ENCODE measurements at regions not wholly inside any gene's neighbourhood (a gene's known extent, or its start where the extent isn't known, plus 50 kb on each side); places are given as distances from the start of the nearest gene placed in this dataset.

- TF ChIP-seq PBX3 (IDR thresholded peaks at IDR 0.05) (peak; percentile 93), SMC3 (IDR thresholded peaks at IDR 0.05; ENCODE audit: low read depth, low read length) (peak; percentile 31), JUND (IDR thresholded peaks at IDR 0.05) (peak; percentile 89), FOSL2 (IDR thresholded peaks at IDR 0.05; ENCODE audit: borderline replicate concordance, low read depth) (peak; percentile 65; the same call in 1 of the 2 replicates), SIN3A (IDR thresholded peaks at IDR 0.05; ENCODE audit: borderline replicate concordance, low read depth, low read length) (no peak), TCF12 (IDR thresholded peaks at IDR 0.05) (peak; percentile 98), RAD21 (IDR thresholded peaks at IDR 0.05; ENCODE audit: low read length) (peak; percentile 32), ELF1 (IDR thresholded peaks at IDR 0.05) (0 out of 2 replicates have a peak, but pooled peaks have one; percentile 30), GATA2 (CRISPR knock-in tag; IDR thresholded peaks at IDR 0.05) (no peak), POLR2AphosphoS5 (IDR thresholded peaks at IDR 0.05; ENCODE audit: low read depth, low read length) (peak; percentile 66)
Observed at GRCh38 chr1:234962340-234962989, 166.2 kb downstream of the TOMM20 start (continued).

GRCh38 chr1:234961456-234962339 is 166.9 kb downstream of the TOMM20 start:
- H3K9me3 ChIP-seq, result no peaks in the 10 kb centered on the region
- no peak for DNase-seq
- no peaks in the 10 kb centered on the region for H3K27me3 ChIP-seq (ENCODE audit: insufficient read depth)
- H3K27ac ChIP-seq (ENCODE audit: low read depth in 2 of 2, low read length in 1 of 2), result peak overlapping the region; percentile 91
- 77% methylated on average over 9 of the region's 9 CpGs for WGBS (ENCODE audit: low lambda C conversion rate)
- H3K4me2 ChIP-seq, result peak overlapping the region; percentile 69
- H3F3A ChIP-seq (replicated peaks; ENCODE audit: insufficient read depth), result peaks cover 34% of the 10 kb centered on the region
- no peaks in the 10 kb centered on the region for H3K79me2 ChIP-seq (ENCODE audit: insufficient read depth)
- no peaks in the 10 kb centered on the region for H3K36me3 ChIP-seq (replicated peaks in 1 of 2; ENCODE audit: control insufficient read depth in 1 of 2, insufficient read depth in 2 of 2, low read length in 1 of 2)
- H4K20me1 ChIP-seq (ENCODE audit: insufficient read depth), result no peaks in the 10 kb centered on the region
- ChIA-PET CTCF (interaction anchor here (1.0 kb wide), 2 partner anchors 11 to 15 kb away, joined by 3 read pairs; no protein-coding TSS in a partner anchor), POLR2A (no interaction called here)
- H3K9me2 ChIP-seq, result no peaks in the 10 kb centered on the region
- no peak for TF ChIP-seq YY1 (IDR thresholded peaks at IDR 0.05; ENCODE audit: low read depth)
- no peak for TF ChIP-seq FOXM1 (IDR thresholded peaks at IDR 0.05; ENCODE audit: low read depth)
- no peak for TF ChIP-seq RCOR1 (IDR thresholded peaks at IDR 0.05; ENCODE audit: low read length)
- TF ChIP-seq NFIC (IDR thresholded peaks at IDR 0.05; ENCODE audit: borderline replicate concordance), result peak; percentile 49
- no peak; a peak in 1 of 4 replicates for TF ChIP-seq EP300 (IDR thresholded peaks at IDR 0.05; ENCODE audit: borderline replicate concordance in 1 of 2, low read depth in 1 of 2, low read length in 1 of 2)
- TF ChIP-seq TCF12 (IDR thresholded peaks at IDR 0.05), result peak; percentile 24; the same call in 1 of the 2 replicates
- no peak for TF ChIP-seq FOSL2 (IDR thresholded peaks at IDR 0.05; ENCODE audit: borderline replicate concordance, low read depth)
- H3K4me3 ChIP-seq (ENCODE audit: low read depth in 2 of 2, low read length in 1 of 2), result no peak overlapping the region
- H3K9ac ChIP-seq, result peak overlapping the region; percentile 56; the same call in 1 of the 2 replicates
- H2AFZ ChIP-seq (ENCODE audit: low read depth), result no peak overlapping the region
- peaks cover 41 to 46% of the 10 kb centered on the region in 2 experiments for H3K4me1 ChIP-seq (ENCODE audit: control insufficient read depth in 1 of 2, insufficient read depth in 2 of 2, low read depth in 1 of 2, low read length in 1 of 2)

All from SK-N-SH (cell line).